HG03280 (cell line): ENCODE measurements at regions not wholly inside any gene's neighbourhood (a gene's known extent, or its start where the extent isn't known, plus 50 kb on each side); places are given as distances from the start of the nearest gene placed in this dataset.
A peak's percentile ranks its signal among the peaks of the same experiment; 100 is the strongest.

Experiments
- ATAC-seq: cut with Tn5 transposase; IDR thresholded peaks from one replicate; pipeline ENCODE4 v1.9.1; 2021; ENCODE audit warnings: mild to moderate bottlenecking, moderate library complexity; ENCODE audit not compliant: unreplicated experiment

DNA sequence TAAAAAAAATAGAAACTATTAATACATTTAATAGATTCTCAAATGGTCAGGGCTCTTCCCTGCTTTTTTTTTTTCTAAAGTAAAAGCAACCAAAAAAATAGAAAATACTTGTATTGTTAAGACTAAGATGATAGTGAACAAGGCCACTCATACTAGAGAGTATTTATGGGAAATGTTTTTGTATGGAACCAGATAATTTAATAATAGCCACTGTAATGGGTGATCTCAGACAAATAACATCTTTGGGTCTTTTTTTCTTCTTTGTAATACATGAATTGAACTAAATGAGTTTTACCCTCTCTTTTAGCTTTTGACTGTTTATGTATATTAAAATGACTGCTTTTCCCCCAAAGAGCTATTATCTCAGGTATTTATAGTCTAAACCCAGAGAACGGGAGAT lies 92.1 kb upstream of the ELOVL6 start:
- no peak for ATAC-seq

DNA sequence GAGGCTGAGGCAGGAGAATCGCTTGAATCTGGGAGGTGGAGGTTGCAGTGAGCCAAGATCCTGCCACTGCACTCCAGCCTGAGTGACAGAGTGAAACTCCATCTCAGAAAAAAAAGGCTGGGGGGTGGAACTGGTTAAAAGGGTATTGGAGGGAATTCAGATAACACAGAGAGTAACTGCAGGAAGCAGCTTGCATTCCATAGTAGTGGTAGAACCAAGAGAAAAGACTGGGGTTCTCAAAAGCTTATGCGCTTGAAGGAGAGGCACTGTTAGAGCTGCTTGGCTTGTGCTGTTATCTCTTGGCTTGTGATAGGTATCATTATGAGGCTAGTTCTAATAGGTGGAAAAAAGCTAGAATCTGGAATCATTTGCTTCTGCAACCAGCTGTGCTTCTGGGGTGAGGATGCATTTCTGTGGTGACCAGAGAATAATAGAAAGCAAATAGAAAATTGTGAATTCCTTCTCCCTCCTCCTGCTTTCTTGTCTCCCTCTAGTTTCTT lies 91.2 kb upstream of the ELOVL6 start:
- ATAC-seq: no peak

DNA sequence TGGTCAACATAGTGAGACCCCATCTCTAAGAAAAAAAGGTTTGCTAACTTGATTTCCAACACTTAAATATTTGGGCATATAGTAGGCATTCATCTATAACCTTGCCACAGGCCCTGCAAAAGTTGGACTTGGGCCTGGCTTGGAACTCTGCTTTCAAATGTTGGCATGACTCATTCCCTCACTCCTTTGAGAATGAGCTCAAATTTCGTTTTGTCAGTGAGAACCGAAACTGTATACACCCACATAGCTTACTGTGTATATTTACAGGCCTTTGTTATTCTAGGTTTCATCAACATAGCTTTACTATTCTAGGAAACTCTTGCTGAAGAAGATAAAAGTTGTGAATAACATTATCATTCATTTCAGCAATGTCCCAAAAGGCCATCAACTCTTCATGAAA lies 88.7 kb upstream of the ELOVL6 start:
- ATAC-seq: peak; percentile 99

DNA sequence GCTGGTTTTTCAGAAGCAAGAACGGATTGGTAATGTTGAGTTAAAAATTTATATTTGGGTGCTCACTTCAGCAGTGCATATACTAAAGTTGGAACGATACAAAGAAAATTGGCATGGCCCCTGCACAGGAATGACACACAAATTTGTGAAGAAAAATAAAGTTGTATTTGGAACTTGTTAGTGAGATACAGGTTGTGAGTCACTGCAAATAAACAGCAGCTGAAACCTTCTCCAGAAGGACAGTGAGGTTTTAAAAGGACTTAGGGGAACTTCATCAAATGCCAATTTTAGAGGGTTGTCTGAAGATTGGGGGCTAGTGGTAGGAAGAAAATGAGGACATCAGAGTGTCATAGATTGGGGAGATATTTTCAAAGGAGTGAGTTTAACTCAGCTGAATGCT lies 79.7 kb upstream of the ELOVL6 start:
- no peak for ATAC-seq

DNA sequence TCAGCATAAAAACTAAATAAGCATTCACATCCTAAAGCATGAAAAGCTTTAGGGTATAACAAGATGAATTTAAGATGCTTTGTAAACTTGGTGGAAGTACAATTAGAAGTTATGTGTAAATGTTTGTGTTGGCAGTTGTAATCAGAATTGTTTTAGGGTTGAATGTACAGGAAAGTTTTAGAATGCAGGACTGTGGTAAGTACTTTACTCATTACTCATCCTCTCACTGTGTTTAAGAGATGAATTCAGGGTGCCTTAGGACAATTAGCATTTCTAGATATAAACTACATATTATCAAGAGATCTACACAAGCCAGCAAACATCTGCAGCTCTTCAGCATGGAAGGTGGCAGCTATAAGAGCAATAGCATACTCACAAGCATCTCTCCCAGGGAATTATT lies 77.5 kb upstream of the ELOVL6 start:
- no peak for ATAC-seq

DNA sequence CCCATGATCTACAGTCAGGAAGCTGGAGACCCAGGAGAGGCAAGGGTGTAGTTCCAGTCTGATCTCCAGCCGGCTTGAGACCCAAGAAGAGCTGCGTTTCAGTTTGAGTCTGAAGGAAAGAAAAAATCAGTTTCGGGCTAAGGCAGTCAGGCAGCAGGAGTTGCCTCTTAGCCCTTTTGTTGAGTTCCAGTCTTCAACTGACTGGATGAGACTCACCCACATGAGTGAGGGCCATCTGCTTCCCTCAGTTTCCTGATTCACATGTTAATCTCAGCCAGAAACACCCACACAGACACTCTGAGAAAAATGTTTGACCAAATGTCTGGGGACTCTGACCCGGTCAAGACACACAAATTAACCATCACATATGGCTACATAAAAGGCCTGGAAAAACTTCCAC lies 73.6 kb upstream of the ELOVL6 start:
- no peak for ATAC-seq

DNA sequence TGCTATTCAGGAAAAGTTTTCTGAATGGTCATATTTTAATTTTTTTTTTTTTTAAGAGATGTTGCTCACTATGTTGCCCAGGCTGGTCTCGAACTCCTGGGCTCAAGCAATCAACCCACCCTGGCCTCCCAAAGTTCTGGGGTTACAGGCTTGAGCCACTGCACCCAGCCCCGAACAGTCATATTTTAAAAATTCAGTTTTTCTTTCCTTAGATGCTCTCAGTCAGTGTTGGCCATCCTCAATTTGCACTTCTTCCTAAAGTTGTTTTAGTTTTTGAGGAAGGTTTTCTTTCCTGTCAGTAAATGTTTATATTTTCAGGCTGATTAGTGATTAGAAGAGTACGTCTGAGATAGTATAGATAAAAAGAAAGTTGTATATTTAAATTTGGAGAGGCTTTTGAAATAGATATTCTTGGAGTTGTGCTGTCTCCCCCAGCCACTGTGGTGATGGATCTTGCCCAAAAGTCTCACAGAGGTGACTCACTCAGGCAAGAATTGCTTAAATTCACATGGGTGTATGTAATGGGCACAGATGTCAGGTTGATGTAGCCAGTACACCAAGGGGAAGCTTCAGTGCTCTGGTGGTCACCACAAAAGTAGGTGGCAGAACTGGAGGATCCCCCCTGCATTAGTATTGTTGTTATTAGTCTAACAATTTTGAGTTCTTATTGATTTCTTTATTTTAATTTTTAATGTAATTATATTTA lies 72.2 kb upstream of the ELOVL6 start:
- ATAC-seq: no peak

DNA sequence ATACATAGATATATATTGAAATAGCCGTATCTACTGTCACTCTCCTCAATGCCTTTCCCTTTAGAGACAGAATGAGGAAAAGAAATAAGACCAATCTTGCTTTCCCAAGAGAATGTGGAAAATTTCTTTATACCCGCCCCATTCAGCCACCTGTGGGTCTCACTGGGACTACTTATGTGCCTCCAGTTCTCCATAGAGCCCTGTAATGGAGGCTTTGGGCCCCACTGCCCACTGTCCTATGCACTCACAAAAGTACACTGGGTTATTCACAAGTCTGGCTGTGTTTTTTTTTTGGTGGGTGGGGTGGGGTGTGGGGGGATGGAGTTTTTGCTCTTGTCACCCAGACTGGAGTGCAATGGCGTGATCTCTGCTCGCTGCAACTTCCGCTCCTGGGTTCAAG lies 70.4 kb upstream of the ELOVL6 start:
- no peak for ATAC-seq

DNA sequence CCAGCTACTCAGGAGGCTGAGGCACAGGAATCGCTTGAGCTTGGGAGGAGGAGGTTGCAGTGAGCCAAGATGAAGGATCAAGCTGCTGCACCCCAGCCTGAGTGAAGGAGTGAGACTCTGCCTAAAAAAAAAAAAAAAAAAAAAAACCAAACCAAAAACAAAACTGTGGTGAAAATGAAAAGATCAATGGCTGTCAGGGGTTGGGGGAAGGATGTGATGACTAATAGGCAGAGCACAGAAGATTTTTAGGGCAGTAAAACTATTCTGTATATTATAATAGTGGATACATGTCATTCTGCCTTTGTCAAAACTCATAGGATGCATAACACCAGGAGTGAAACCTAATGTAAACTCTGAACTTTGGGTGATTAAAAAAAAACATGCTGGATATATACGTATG lies 69.9 kb upstream of the ELOVL6 start:
- no peak for ATAC-seq

DNA sequence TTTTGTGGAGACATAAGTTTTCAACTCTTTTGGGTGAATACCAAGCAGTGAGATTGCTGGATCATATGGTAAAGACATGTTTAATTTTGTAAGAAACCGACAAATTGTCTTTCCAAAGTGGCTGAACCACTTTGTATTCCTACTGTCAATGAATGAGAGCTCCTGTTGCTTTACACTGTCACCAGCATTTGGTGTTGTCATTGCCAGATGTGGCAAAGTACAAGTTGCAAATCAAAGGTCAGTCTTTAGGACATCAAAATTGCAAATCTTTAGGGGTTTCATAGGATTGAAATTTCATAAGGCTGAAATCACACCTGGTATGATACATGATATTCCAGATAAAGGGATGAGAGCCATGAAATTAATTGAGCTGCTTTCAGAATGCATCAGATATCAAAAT lies 67.7 kb upstream of the ELOVL6 start:
- no peak for ATAC-seq

DNA sequence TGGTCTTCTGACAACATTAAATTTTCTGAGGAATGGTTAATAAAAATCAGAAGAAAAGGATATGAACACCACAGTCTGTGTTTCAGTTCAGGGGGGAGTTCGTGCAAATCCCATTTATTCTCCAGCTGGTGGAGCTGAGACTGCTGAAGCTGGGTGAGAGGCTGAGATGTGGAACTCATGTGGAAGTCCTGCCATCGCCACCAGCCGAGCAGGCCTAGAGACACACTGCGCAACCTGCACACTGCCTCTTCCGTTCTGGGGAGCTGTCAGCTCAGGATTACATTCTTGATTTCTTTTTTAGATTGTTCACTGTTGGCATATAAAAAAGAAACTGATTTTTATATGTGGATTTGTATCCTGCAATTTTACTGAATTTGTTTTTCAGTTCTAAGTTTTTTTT lies 66.6 kb upstream of the ELOVL6 start:
- ATAC-seq: no peak

DNA sequence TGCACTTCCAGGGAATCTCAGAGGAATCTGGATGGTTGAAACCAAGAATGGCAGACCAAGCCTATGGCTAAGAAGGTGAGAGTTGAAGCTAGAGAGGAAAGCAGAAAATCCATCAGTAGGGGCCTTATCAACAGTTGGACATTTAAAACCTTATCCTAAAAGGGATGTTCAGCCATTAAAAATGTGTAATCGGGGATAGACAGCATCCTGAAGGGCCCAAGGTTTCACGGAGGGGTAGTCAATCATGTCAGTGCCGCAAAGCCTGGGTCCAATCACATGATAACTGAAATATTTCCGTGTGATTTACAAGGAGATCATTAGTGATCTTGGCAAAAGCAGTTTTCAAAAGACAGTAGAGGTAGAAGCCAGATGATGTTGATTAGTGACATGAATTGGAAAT lies 61.9 kb upstream of the ELOVL6 start:
- ATAC-seq: no peak

DNA sequence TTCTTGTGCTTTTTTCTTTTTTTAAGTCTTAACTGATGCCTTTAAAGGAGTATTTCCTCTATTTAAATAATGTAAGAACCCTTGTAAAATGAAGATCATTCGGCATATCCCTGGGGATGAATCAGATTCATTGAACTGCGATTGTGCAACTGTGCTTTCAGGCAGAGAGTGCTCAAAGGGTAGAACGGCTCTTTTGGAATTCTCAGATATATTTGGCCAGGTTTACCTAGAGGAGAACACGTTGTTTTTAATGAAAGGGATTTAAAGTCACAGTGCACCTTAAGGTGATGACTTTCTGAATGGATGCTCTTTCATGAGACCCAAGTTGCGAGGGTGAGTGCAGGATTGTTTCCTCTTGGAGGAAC lies 51.6 kb upstream of the ELOVL6 start:
- ATAC-seq: no peak

DNA sequence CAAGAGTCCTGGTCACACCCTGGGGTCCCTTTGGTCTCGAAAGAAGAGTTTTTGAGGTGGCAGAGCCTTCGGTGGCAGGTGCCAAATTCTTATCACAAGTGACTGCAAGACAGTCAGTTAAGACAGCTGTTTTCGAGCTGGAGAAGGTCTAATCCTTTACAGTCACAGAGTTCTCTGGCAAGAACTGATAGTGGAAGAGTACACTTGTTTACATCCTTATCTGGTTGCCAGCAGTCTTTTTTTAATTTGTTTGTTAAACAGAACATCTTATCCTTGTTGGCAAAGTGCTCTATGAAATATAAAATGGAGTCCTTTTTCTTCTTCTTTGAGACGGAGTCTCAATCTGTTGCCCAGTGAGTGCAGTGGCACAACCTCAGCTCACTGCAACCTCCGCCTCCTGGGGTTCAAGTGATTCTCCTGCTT lies 50.4 kb upstream of the ELOVL6 start:
- no peak for ATAC-seq
